Thoracic aorta (tissue), 2 donors: ENCODE measurements at regions not wholly inside any gene's neighbourhood (a gene's known extent, or its start where the extent isn't known, plus 50 kb on each side); places are given as distances from the start of the nearest gene placed in this dataset.

Source experiments
- ATAC-seq: fragments of 150-250 bp; one replicate; pipeline ENCODE4 v1.8.0; 2017; ENCODE audit warnings: low read depth; ENCODE audit not compliant: insufficient number of reproducible peaks, low FRiP score
- DNase-seq: peaks from one replicate; pipeline ENCODE4 v3.0.0-alpha.2; 2020; ENCODE audit warnings: low spot score
- H3K27ac ChIP-seq, 2 donors: fragments of 200-600 bp; sonication (generic); 1 replicate in 1 of 2; 2 replicates in 1 of 2; pipeline ENCODE4 v1.5.1; 2016; ENCODE audit warnings: mild to moderate bottlenecking in 2 of 2, moderate library complexity in 2 of 2
- H3K27me3 ChIP-seq: fragments of 200-600 bp; sonication (generic); replicated peaks from 2 replicates; pipeline ENCODE4 v1.6.0; 2016; ENCODE audit warnings: mild to moderate bottlenecking; ENCODE audit not compliant: insufficient read depth
- H3K36me3 ChIP-seq: fragments of 200-600 bp; sonication (generic); one replicate; pipeline ENCODE4 v1.5.1; 2016
- H3K4me1 ChIP-seq, 2 donors: fragments of 200-600 bp; sonication (generic); 1 replicate in 1 of 2; 2 replicates in 1 of 2; pipeline versions ENCODE4 v1.5.1 to v1.6.0; 2016; ENCODE audit warnings: low read depth in 2 of 2, mild to moderate bottlenecking in 1 of 2; ENCODE audit not compliant: control insufficient read depth in 1 of 2
- H3K4me3 ChIP-seq: fragments of 200-600 bp; sonication (generic); 2 replicates; pipeline ENCODE4 v1.5.1; 2016; ENCODE audit warnings: mild to moderate bottlenecking
- H3K9me3 ChIP-seq: fragments of 200-600 bp; sonication (generic); 2 replicates; pipeline ENCODE4 v1.5.1; 2016
- CTCF ChIP-seq: fragments of 200-600 bp; sonication (generic); IDR thresholded peaks from one replicate; pipeline ENCODE4 v1.5.1; 2019; ENCODE audit warnings: antibody characterized with exemption

- no peak for TF ChIP-seq CTCF
- Histone ChIP-seq H3K27me3 (no peaks in the 10 kb centered on the region), H3K4me1 (peaks cover 4 to 21% of the 10 kb centered on the region in 2 donors), H3K9me3 (no peaks in the 10 kb centered on the region), H3K4me3 (no peak overlapping the region), H3K36me3 (no peaks in the 10 kb centered on the region), H3K27ac (no peak overlapping the region)
- no peak for ATAC-seq
- no peak for DNase-seq
Measured at GRCh38 chr10:47186941-47187340, 113.1 kb upstream of the GDF10 start.

DNA sequence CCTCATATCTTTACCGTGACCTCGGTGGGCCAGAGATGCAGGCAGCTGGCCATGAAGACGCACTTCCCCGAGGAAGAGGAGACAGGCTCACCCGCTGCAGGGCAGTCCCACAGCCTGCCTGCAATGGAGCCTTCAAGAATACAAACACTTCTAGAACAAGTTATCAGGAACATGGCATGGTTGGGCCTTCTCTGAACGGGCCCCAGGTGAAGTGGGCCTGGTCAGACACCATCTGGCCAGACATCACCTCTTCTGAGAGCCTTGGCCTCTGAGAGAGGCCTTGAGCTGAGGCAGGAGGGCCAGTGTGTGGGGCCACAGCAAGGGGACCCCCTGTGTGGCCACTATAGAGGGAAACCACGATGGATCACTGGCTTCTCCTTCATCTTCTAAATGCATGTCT, 112.4 kb upstream of the GDF10 start:
- no peak overlapping the region for H3K4me3 ChIP-seq
- no peak for TF ChIP-seq CTCF
- no peaks in the 10 kb centered on the region for H3K27me3 ChIP-seq
- DNase-seq: no peak
- H3K27ac ChIP-seq: no peak overlapping the region
- no peaks in the 10 kb centered on the region for H3K9me3 ChIP-seq
- H3K36me3 ChIP-seq: no peaks in the 10 kb centered on the region
- ATAC-seq: no peak
- H3K4me1 ChIP-seq: peaks cover 4 to 18% of the 10 kb centered on the region in 2 donors

DNA sequence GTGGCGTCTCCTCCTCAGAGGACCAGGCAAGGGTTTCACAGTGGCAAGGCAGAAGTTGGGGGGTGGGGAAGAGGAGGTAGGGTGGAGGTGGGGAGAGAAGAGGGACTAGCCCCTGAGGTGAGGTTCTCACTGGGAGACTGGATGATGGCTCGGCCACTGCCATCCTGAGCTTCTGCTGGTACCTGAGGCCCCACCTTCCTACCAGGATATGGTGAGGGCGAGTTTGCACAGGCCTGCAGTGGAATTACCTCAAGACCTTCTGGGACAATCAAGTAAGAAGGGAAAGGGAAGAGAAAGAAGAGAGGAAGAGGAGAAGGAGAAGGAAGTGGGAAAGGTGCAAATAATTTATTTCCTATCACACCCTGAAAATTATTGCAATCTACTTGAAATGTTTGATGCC, 111.8 kb upstream of the GDF10 start:
- Histone ChIP-seq H3K27me3 (no peaks in the 10 kb centered on the region), H3K27ac (no peak overlapping the region), H3K4me3 (no peak overlapping the region), H3K9me3 (no peaks in the 10 kb centered on the region), H3K36me3 (no peaks in the 10 kb centered on the region), H3K4me1 (peaks cover 4 to 12% of the 10 kb centered on the region in 2 donors)
- ATAC-seq: no peak
- DNase-seq: no peak
- no peak for TF ChIP-seq CTCF

- DNase-seq: no peak
- H3K27ac ChIP-seq: no peak overlapping the region
- TF ChIP-seq CTCF: no peak
- peaks cover 0 to 2% of the 10 kb centered on the region in 2 donors for H3K4me1 ChIP-seq
- H3K27me3 ChIP-seq: no peaks in the 10 kb centered on the region
- no peaks in the 10 kb centered on the region for H3K9me3 ChIP-seq
- no peak overlapping the region for H3K4me3 ChIP-seq
- no peak for ATAC-seq
- no peaks in the 10 kb centered on the region for H3K36me3 ChIP-seq
Measured at GRCh38 chr10:47189802-47190201, 110.2 kb upstream of the GDF10 start.

GRCh38 chr10:47190301-47190700, 109.7 kb upstream of the GDF10 start:
- TF ChIP-seq CTCF: no peak
- Histone ChIP-seq H3K4me3 (no peak overlapping the region), H3K27me3 (no peaks in the 10 kb centered on the region), H3K4me1 (peaks cover 0 to 7% of the 10 kb centered on the region in 2 donors), H3K36me3 (no peaks in the 10 kb centered on the region), H3K9me3 (no peaks in the 10 kb centered on the region), H3K27ac (no peak overlapping the region)
- DNase-seq (no peak), ATAC-seq (no peak)
